ENCODE measurements at regions not wholly inside any gene's neighbourhood (a gene's known extent, or its start where the extent isn't known, plus 50 kb on each side); places are given as distances from the start of the nearest gene placed in this dataset.

- no peak overlapping the region for H3K4me2 ChIP-seq
- TF ChIP-seq REST (IDR thresholded peaks at IDR 0.05) = no peak
- TF ChIP-seq EP300 (IDR thresholded peaks at IDR 0.05) = no peak
- TF ChIP-seq EHF (CRISPR knock-in tag; IDR thresholded peaks at IDR 0.05) = no peak
- no peak for TF ChIP-seq MYC (IDR thresholded peaks at IDR 0.05; ENCODE audit: borderline replicate concordance, low read length)
- no peak for TF ChIP-seq ELK1 (IDR thresholded peaks at IDR 0.05; ENCODE audit: low read depth, low read length)
- TF ChIP-seq E2F6 (IDR thresholded peaks at IDR 0.05; ENCODE audit: borderline replicate concordance, low read depth) = no peak
- no peak for TF ChIP-seq POLR2A (IDR thresholded peaks at IDR 0.05; ENCODE audit: low read length)
- no peak for TF ChIP-seq FOSL2 (IDR thresholded peaks at IDR 0.05)
- no peak for TF ChIP-seq FOSL2 (CRISPR knock-in tag; IDR thresholded peaks at IDR 0.05)
- TF ChIP-seq HOXB13 (CRISPR knock-in tag; IDR thresholded peaks at IDR 0.05; ENCODE audit: low read depth) = no peak
- TF ChIP-seq NFE2L2 (conservative IDR thresholded peaks at IDR 0.05; ENCODE audit: low read length) = no peak
- no peak for TF ChIP-seq HOXA7 (CRISPR knock-in tag; IDR thresholded peaks at IDR 0.05)
- no peak for TF ChIP-seq HOXB5 (CRISPR knock-in tag; IDR thresholded peaks at IDR 0.05)
- no peak for TF ChIP-seq USF2 (IDR thresholded peaks at IDR 0.05)
- TF ChIP-seq ATOH8 (CRISPR knock-in tag; IDR thresholded peaks at IDR 0.05; ENCODE audit: low read depth) = no peak
- TF ChIP-seq ZFP36 (IDR thresholded peaks at IDR 0.05; ENCODE audit: borderline replicate concordance, partially characterized antibody) = no peak
- ChIA-PET CTCF (no interaction called here), POLR2A (no interaction called here)
- FAIRE-seq (no peak), DNase-seq (ENCODE audit: low read depth in 1 of 2, low spot score in 1 of 2) (no peak), ATAC-seq (no peak)
- WGBS (ENCODE audit: missing lambda C conversion rate) = 6% methylated on average over 3 of the region's 3 CpGs
- no peaks in the 10 kb centered on the region for H3K4me1 ChIP-seq
- no peaks in the 10 kb centered on the region for H3K9me3 ChIP-seq
- no peak overlapping the region for H3K27ac ChIP-seq
- H3K4me3 ChIP-seq = no peak overlapping the region
These were observed 368.9 kb downstream of the TMEM161B start for GRCh38 chr5:87899721-87900131.

- no peak for ATAC-seq
- Histone ChIP-seq H3K9me3 (no peaks in the 10 kb centered on the region), H3K4me1 (no peaks in the 10 kb centered on the region), H3K4me3 (no peak overlapping the region), H3K4me2 (no peak overlapping the region), H3K27ac (no peak overlapping the region)
- no peak for TF ChIP-seq POLR2AphosphoS2 (conservative IDR thresholded peaks at IDR 0.05; ENCODE audit: low read length)
- TF ChIP-seq MAFK (IDR thresholded peaks at IDR 0.05; ENCODE audit: partially characterized antibody) = no peak
- DNase-seq (ENCODE audit: low read depth in 1 of 2, low spot score in 1 of 2) = no peak
- ChIA-PET POLR2A (no interaction called here), CTCF (no interaction called here)
- WGBS (ENCODE audit: missing lambda C conversion rate) = 7% methylated on average over 4 of the region's 4 CpGs
- no peak for FAIRE-seq
These were observed 369.4 kb downstream of the TMEM161B start for GRCh38 chr5:87899208-87899661.

- Histone ChIP-seq H3K4me3 (no peak overlapping the region), H3K27ac (no peak overlapping the region), H3K4me2 (no peak overlapping the region), H3K4me1 (no peaks in the 10 kb centered on the region), H3K9me3 (no peaks in the 10 kb centered on the region)
- no peak for FAIRE-seq
- WGBS (ENCODE audit: missing lambda C conversion rate) = 15% methylated on average over 6 of the region's 6 CpGs
- CTCF ChIA-PET = no interaction called here
- ATAC-seq = no peak
- no peak for TF ChIP-seq MAX (IDR thresholded peaks at IDR 0.05)
- no peak for TF ChIP-seq EP300 (IDR thresholded peaks at IDR 0.05)
- no peak for TF ChIP-seq RAD21 (conservative IDR thresholded peaks at IDR 0.05 in 1 of 2, IDR thresholded peaks at IDR 0.05 in 1 of 2)
- no peak for TF ChIP-seq HMGXB4 (CRISPR knock-in tag; IDR thresholded peaks at IDR 0.05; ENCODE audit: borderline replicate concordance)
- no peak for TF ChIP-seq HES2 (IDR thresholded peaks at IDR 0.05)
- TF ChIP-seq NFE2L2 (conservative IDR thresholded peaks at IDR 0.05; ENCODE audit: low read length) = no peak
- no peak for TF ChIP-seq EHMT2 (IDR thresholded peaks at IDR 0.05; ENCODE audit: low read depth)
- no peak for TF ChIP-seq TFCP2L1 (CRISPR knock-in tag; IDR thresholded peaks at IDR 0.05)
- TF ChIP-seq FOSL2 (IDR thresholded peaks at IDR 0.05) = no peak
- TF ChIP-seq FOSL2 (CRISPR knock-in tag; IDR thresholded peaks at IDR 0.05) = no peak
- DNase-seq (ENCODE audit: low read depth in 1 of 2, low spot score in 1 of 2) = no peak
- POLR2A ChIA-PET = no interaction called here
These were observed 370.1 kb downstream of the TMEM161B start for GRCh38 chr5:87898574-87898973.
